Right atrium auricular region (tissue), 2 donors: ENCODE measurements at regions not wholly inside any gene's neighbourhood (a gene's known extent, or its start where the extent isn't known, plus 50 kb on each side); places are given as distances from the start of the nearest gene placed in this dataset.

Experiments
- DNase-seq: peaks from one replicate; pipeline ENCODE4 v3.0.0-alpha.2; 2019; ENCODE audit warnings: low spot score
- H3K27ac ChIP-seq, 2 donors: fragments of 200-600 bp; sonication (generic); 1 replicate in 1 of 2; 2 replicates in 1 of 2; pipeline ENCODE4 v1.5.1; 2016 to 2019
- H3K27me3 ChIP-seq, 2 donors: fragments of 200-600 bp; sonication (generic); one replicate each; pipeline versions ENCODE4 v1.5.1 to v1.6.0; 2017 to 2019
- H3K36me3 ChIP-seq: fragments of 200-600 bp; sonication (generic); one replicate; pipeline ENCODE4 v1.5.1; 2016
- H3K4me1 ChIP-seq, 2 donors: fragments of 200-600 bp; sonication (generic); one replicate each; pipeline versions ENCODE4 v1.5.1 to v1.6.0; 2017 to 2019
- H3K4me3 ChIP-seq, 2 donors: fragments of 200-600 bp; sonication (generic); 1 replicate in 1 of 2; 2 replicates in 1 of 2; pipeline ENCODE4 v1.5.1; 2017 to 2019; ENCODE audit warnings: mild to moderate bottlenecking in 1 of 2, moderate library complexity in 1 of 2
- H3K9me3 ChIP-seq, 2 donors: fragments of 200-600 bp; sonication (generic); one replicate each; pipeline ENCODE4 v1.5.1; 2019
- TF ChIP-seq, protein P1 (sequence below), 2 donors: fragments of 200-600 bp; sonication (generic); IDR thresholded peaks; one replicate each; pipeline ENCODE4 v1.5.1; 2019; ENCODE audit warnings: antibody characterized with exemption in 2 of 2

- no peak overlapping the region for H3K27ac ChIP-seq
- no peaks in the 10 kb centered on the region for H3K9me3 ChIP-seq
- no peaks in the 10 kb centered on the region for H3K4me1 ChIP-seq
- TF ChIP-seq, protein P1, sequence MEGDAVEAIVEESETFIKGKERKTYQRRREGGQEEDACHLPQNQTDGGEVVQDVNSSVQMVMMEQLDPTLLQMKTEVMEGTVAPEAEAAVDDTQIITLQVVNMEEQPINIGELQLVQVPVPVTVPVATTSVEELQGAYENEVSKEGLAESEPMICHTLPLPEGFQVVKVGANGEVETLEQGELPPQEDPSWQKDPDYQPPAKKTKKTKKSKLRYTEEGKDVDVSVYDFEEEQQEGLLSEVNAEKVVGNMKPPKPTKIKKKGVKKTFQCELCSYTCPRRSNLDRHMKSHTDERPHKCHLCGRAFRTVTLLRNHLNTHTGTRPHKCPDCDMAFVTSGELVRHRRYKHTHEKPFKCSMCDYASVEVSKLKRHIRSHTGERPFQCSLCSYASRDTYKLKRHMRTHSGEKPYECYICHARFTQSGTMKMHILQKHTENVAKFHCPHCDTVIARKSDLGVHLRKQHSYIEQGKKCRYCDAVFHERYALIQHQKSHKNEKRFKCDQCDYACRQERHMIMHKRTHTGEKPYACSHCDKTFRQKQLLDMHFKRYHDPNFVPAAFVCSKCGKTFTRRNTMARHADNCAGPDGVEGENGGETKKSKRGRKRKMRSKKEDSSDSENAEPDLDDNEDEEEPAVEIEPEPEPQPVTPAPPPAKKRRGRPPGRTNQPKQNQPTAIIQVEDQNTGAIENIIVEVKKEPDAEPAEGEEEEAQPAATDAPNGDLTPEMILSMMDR (IDR thresholded peaks at IDR 0.05) = no peak
- no peak overlapping the region for H3K4me3 ChIP-seq
- H3K36me3 ChIP-seq = no peaks in the 10 kb centered on the region
- DNase-seq = no peak
- H3K27me3 ChIP-seq = no peaks in the 10 kb centered on the region
Observed at GRCh38 chr1:68963353-68963752, 466.5 kb upstream of the DEPDC1 start.

DNA sequence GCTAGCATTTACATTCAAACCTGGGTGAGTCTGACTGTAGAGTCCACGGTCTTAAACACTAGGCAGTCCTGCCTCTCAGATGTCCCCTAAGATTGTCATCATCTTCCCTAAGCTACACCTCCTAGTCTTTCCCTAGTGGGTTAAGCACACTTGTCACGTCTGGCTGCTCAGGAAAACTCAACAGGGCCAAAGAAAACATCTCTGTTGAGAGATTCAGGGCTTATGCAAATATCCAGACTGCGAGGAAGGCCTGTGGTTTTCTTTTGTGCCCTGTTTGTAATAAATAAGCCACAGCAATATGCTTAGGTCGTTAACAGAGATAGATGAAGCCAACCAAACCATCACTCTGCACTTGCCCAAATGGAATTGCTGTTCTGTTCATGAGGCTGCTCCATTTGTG is 472.6 kb upstream of the DEPDC1 start:
- no peak overlapping the region for H3K27ac ChIP-seq
- no peak overlapping the region for H3K4me3 ChIP-seq
- H3K9me3 ChIP-seq = no peaks in the 10 kb centered on the region
- no peaks in the 10 kb centered on the region for H3K4me1 ChIP-seq
- H3K36me3 ChIP-seq = no peaks in the 10 kb centered on the region
- H3K27me3 ChIP-seq = no peaks in the 10 kb centered on the region
- TF ChIP-seq, protein P1 (IDR thresholded peaks at IDR 0.05) = no peak
- DNase-seq = no peak

- Histone ChIP-seq H3K4me3 (no peak overlapping the region), H3K36me3 (no peaks in the 10 kb centered on the region), H3K4me1 (peaks cover 0 to 1% of the 10 kb centered on the region in 2 donors), H3K27me3 (no peaks in the 10 kb centered on the region), H3K9me3 (no peaks in the 10 kb centered on the region), H3K27ac (no peak overlapping the region)
- TF ChIP-seq, protein P1 (IDR thresholded peaks at IDR 0.05) = no peak
- no peak for DNase-seq
Observed at GRCh38 chr1:68970571-68970970, 473.7 kb upstream of the DEPDC1 start.

GRCh38 chr1:68973459-68974244 is 476.8 kb upstream of the DEPDC1 start:
- Histone ChIP-seq H3K4me1 (peaks cover 0 to 7% of the 10 kb centered on the region in 2 donors), H3K27ac (no peak overlapping the region)
- TF ChIP-seq, protein P1 (IDR thresholded peaks at IDR 0.05) = no peak

DNA sequence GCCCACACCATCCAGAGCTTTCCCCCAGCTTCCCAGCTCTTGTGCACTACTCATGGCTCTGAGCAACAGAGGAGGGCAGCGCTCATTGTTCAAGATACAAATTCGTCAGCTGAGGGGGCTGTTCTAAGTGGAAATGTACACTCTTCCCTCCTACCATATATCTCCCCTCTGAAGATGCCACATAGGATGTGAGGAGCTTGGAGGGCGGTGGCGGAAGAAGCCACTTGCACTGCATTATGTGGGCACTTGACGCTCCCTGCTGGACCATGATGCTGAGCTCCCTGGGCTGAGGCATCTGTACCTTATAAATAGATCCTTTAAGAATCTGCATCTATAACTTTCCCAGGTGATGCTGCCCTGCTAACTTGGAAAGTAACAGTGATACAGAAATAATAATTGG is 477.6 kb upstream of the DEPDC1 start:
- no peak for DNase-seq
- no peak overlapping the region for H3K27ac ChIP-seq
- peaks cover 0 to 7% of the 10 kb centered on the region in 2 donors for H3K4me1 ChIP-seq

More at GRCh38 chr1:68973459-68974244, 476.8 kb upstream of the DEPDC1 start:
- H3K36me3 ChIP-seq = no peaks in the 10 kb centered on the region
- no peak for DNase-seq
- no peak overlapping the region for H3K4me3 ChIP-seq
- no peaks in the 10 kb centered on the region for H3K9me3 ChIP-seq
- H3K27me3 ChIP-seq = no peaks in the 10 kb centered on the region

More for the DNA sequence above, 477.6 kb upstream of the DEPDC1 start:
- TF ChIP-seq, protein P1 (IDR thresholded peaks at IDR 0.05) = no peak
- no peaks in the 10 kb centered on the region for H3K9me3 ChIP-seq
- no peaks in the 10 kb centered on the region for H3K27me3 ChIP-seq
- H3K36me3 ChIP-seq = no peaks in the 10 kb centered on the region
- no peak overlapping the region for H3K4me3 ChIP-seq
